Prostate gland (tissue), 2 donors: ENCODE measurements at regions not wholly inside any gene's neighbourhood (a gene's known extent, or its start where the extent isn't known, plus 50 kb on each side); places are given as distances from the start of the nearest gene placed in this dataset.

Experiments
- DNase-seq: peaks from one replicate; pipeline ENCODE4 v3.0.0-alpha.2; 2019; ENCODE audit warnings: low spot score
- H3K27ac ChIP-seq, 2 donors: fragments of 200-600 bp; sonication (generic); 2 replicates each; pipeline ENCODE4 v1.5.1; 2017 to 2019
- H3K27me3 ChIP-seq: fragments of 200-600 bp; sonication (generic); replicated peaks from 2 replicates; pipeline ENCODE4 v1.5.1; 2019; ENCODE audit not compliant: insufficient read depth
- H3K36me3 ChIP-seq, 2 donors: fragments of 200-600 bp; sonication (generic); 1 replicate in 1 of 2; 2 replicates in 1 of 2; pipeline versions ENCODE4 v1.5.1 to v1.8.1; 2017 to 2019
- H3K4me1 ChIP-seq: fragments of 200-600 bp; sonication (generic); replicated peaks from 2 replicates; pipeline ENCODE4 v1.5.1; 2019
- H3K4me3 ChIP-seq, 2 donors: fragments of 200-600 bp; sonication (generic); 2 replicates each; pipeline ENCODE4 v1.5.1; 2017 to 2019
- H3K9me3 ChIP-seq: fragments of 200-600 bp; sonication (generic); 2 replicates; pipeline ENCODE4 v1.5.1; 2017
- POLR2A ChIP-seq: fragments of 450-650 bp; IDR thresholded peaks from one replicate; pipeline ENCODE4 v1.6.1; 2016; ENCODE audit warnings: antibody characterized with exemption, mild to moderate bottlenecking
- POLR2AphosphoS5 ChIP-seq: sonication (generic); formaldehyde crosslinking; IDR thresholded peaks from one replicate; pipeline ENCODE4 v1.6.1; 2017; ENCODE audit warnings: antibody characterized with exemption
- WGBS: methylation state at CpG from one replicate; pipeline ENCODE4 v1.1.5; 2018; 5-methylcytosine and 5-hydroxymethylcytosine counted together
- intact Hi-C: fragments of 100-400 bp; cut with DNase I; formaldehyde crosslinking; loops from one replicate; pipeline ENCODE4 v1.14.2; 2022
- TF ChIP-seq, protein P1 (sequence below), 4 experiments: fragments of 200-600 bp in 2 of 4; fragments of 450-650 bp in 2 of 4; sonication (generic) in 2 of 4; IDR thresholded peaks; 1 replicate in 3 of 4; 2 replicates in 1 of 4; pipeline ENCODE4 v1.5.1; 2016 to 2019; ENCODE audit warnings: antibody characterized with exemption in 4 of 4, mild to moderate bottlenecking in 2 of 4, moderate library complexity in 2 of 4

DNA sequence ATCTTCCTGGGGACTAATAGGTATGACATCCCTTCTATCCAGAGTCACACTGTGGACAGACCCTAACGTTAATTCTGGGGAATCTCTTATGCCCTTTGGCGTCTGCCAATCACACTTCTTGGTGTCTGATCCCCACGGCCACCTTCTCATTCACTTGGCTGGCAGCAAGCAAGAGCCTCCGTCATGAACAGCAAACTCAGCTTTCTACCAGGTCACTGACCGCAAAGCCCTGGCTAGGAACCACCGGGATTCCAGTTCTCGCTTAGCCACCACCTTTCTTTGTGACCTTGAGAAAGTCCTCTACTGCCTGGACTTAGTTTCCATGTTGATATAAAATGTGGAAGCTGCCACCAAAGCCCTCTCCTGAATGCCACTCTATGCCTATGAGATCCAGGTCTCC lies 67.7 kb upstream of the FCN1 start:
- no peak for TF ChIP-seq POLR2AphosphoS5
- TF ChIP-seq POLR2A: no peak
- TF ChIP-seq, protein P1, sequence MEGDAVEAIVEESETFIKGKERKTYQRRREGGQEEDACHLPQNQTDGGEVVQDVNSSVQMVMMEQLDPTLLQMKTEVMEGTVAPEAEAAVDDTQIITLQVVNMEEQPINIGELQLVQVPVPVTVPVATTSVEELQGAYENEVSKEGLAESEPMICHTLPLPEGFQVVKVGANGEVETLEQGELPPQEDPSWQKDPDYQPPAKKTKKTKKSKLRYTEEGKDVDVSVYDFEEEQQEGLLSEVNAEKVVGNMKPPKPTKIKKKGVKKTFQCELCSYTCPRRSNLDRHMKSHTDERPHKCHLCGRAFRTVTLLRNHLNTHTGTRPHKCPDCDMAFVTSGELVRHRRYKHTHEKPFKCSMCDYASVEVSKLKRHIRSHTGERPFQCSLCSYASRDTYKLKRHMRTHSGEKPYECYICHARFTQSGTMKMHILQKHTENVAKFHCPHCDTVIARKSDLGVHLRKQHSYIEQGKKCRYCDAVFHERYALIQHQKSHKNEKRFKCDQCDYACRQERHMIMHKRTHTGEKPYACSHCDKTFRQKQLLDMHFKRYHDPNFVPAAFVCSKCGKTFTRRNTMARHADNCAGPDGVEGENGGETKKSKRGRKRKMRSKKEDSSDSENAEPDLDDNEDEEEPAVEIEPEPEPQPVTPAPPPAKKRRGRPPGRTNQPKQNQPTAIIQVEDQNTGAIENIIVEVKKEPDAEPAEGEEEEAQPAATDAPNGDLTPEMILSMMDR (IDR thresholded peaks at IDR 0.05): no peak
- Histone ChIP-seq H3K27ac (no peak overlapping the region), H3K9me3 (no peaks in the 10 kb centered on the region), H3K4me3 (no peak overlapping the region), H3K4me1 (no peaks in the 10 kb centered on the region), H3K27me3 (no peaks in the 10 kb centered on the region), H3K36me3 (no peaks in the 10 kb centered on the region)
- intact Hi-C loops: no loop called here
- no peak for DNase-seq
- WGBS: 91% methylated on average over 7 of the region's 7 CpGs

DNA sequence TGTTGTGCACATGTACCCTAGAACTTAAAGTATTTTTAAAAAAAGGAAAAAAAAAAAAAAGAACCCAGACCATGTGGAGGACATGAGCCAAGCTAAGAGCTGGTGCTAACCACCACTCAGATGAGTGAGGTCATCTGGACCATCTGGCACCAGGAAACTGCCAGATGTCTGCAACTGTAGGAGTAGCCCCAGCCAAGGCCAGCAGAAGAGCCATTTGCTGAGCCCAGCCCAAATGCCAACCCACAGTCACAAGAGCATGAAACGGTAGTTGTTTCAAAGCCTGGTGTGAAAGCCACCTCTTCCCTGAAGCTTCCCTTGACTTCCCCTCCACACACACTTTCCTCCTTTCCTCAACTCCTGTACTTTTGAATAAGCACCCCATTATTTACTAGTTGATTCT lies 69.2 kb upstream of the FCN1 start:
- WGBS: 81% methylated on average over 1 of the region's 1 CpG
- H3K27me3 ChIP-seq: no peaks in the 10 kb centered on the region
- no peaks in the 10 kb centered on the region for H3K4me1 ChIP-seq
- TF ChIP-seq POLR2AphosphoS5 (no peak), POLR2A (no peak)
- TF ChIP-seq, protein P1 (IDR thresholded peaks at IDR 0.05): no peak
- no peak overlapping the region for H3K4me3 ChIP-seq
- intact Hi-C loops: no loop called here
- no peaks in the 10 kb centered on the region for H3K36me3 ChIP-seq
- H3K9me3 ChIP-seq: no peaks in the 10 kb centered on the region
- no peak for DNase-seq
- no peak overlapping the region for H3K27ac ChIP-seq

DNA sequence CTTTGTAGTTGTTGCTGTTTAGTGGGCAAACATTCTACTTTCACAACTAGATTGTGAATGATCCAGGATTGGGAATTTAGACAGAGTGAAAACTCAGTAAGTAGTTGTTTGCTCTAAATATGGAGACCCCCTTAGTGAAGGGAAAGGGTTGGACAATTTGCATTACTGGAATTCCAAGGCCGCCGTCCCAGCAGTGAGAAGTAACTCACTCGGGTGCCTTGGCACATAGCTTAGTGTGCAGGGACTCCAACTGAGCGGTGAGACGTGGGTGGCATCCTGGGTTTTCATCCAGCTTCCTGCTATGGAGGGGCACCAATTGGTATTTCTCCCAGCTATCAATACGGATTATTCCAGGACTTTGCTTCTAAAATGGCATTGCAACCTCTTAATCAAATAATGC lies 69.7 kb upstream of the FCN1 start:
- TF ChIP-seq POLR2AphosphoS5: no peak
- intact Hi-C loops: no loop called here
- no peaks in the 10 kb centered on the region for H3K36me3 ChIP-seq
- no peaks in the 10 kb centered on the region for H3K9me3 ChIP-seq
- WGBS: 93% methylated on average over 6 of the region's 6 CpGs
- H3K4me3 ChIP-seq: no peak overlapping the region
- no peaks in the 10 kb centered on the region for H3K27me3 ChIP-seq
- no peaks in the 10 kb centered on the region for H3K4me1 ChIP-seq
- no peak overlapping the region for H3K27ac ChIP-seq
- DNase-seq: no peak

- 81% methylated on average over 16 of the region's 16 CpGs for WGBS
- Histone ChIP-seq H3K4me3 (no peak overlapping the region), H3K27ac (no peak overlapping the region), H3K36me3 (no peaks in the 10 kb centered on the region), H3K4me1 (no peaks in the 10 kb centered on the region), H3K27me3 (no peaks in the 10 kb centered on the region), H3K9me3 (no peaks in the 10 kb centered on the region)
- TF ChIP-seq POLR2AphosphoS5 (no peak), POLR2A (no peak)
- TF ChIP-seq, protein P1 (IDR thresholded peaks at IDR 0.05): no peak
- no peak for DNase-seq
- intact Hi-C loops: no loop called here
Measured at GRCh38 chr9:134987906-134988700, 70.4 kb upstream of the FCN1 start.

- no peaks in the 10 kb centered on the region for H3K27me3 ChIP-seq
- intact Hi-C loops: no loop called here
- no peaks in the 10 kb centered on the region for H3K9me3 ChIP-seq
- DNase-seq: no peak
- WGBS: 86% methylated on average over 12 of the region's 12 CpGs
- TF ChIP-seq, protein P1 (IDR thresholded peaks at IDR 0.05): no peak
- TF ChIP-seq POLR2AphosphoS5 (no peak), POLR2A (no peak)
- no peaks in the 10 kb centered on the region for H3K36me3 ChIP-seq
- H3K4me3 ChIP-seq: no peak overlapping the region
- no peak overlapping the region for H3K27ac ChIP-seq
- no peaks in the 10 kb centered on the region for H3K4me1 ChIP-seq
Measured at GRCh38 chr9:134988706-134989105, 71.0 kb upstream of the FCN1 start.
